ENCODE measurements at regions not wholly inside any gene's neighbourhood (a gene's known extent, or its start where the extent isn't known, plus 50 kb on each side); places are given as distances from the start of the nearest gene placed in this dataset.
A peak's percentile ranks its signal among the peaks of the same experiment; 100 is the strongest.

DNA sequence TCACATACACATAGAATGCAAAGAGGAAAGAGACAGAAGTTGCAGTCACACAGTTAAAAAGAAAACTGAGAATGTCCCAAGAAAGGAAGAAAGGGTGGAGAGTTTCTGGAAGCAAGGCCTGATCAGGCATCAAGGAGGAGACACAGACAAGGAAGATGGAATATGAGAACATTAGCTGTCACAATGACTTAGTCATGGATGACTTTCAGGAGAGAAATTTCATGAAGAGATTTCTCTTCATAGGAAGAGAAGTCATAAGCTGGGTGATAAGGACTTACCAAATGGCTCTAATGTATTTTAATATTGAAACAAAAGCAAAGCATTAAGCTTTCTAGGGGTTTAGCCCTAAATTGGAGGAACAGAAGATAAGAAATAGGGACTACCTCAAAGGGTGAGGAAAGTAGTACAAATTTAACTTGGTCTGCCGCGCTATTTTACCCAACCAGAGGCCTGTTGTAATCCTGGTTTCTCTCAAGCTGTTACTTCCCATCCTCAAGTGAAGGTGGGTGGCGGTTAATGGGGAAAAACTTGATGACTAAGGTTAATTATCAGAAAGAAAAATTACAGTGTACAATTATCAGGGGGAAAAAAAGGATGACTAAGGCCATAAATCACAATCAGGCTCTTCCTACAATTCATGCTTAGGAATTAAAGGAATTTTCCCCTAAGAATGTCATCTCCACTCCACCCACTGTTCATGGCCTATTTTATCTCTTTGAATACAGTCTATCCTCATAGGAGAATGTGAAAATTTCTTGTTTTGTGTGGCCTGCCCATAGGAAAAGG lies 93.9 kb upstream of the ADGRL2 start:
- TF ChIP-seq CREB1 (IDR thresholded peaks at IDR 0.05; ENCODE audit: low read depth): no peak
- peak; percentile 91 for TF ChIP-seq EP300 (IDR thresholded peaks at IDR 0.05; ENCODE audit: borderline replicate concordance)
- TF ChIP-seq RAD21 (IDR thresholded peaks at IDR 0.05; ENCODE audit: low read depth): no peak
- TF ChIP-seq YY1 (IDR thresholded peaks at IDR 0.05; ENCODE audit: low read depth): no peak
- TF ChIP-seq TCF12 (IDR thresholded peaks at IDR 0.05; ENCODE audit: low read depth): peak; percentile 72
